ENCODE measurements at regions not wholly inside any gene's neighbourhood (a gene's known extent, or its start where the extent isn't known, plus 50 kb on each side); places are given as distances from the start of the nearest gene placed in this dataset.
A peak's percentile ranks its signal among the peaks of the same experiment; 100 is the strongest.
"Not testable (repeated sequence)": the region's sequence is repeated elsewhere in the genome, so short reads cannot be mapped to it uniquely, and the experiment has no call there.

- DNase-seq = no peak
Measured at GRCh38 chr22:22756109-22756508, 111.7 kb downstream of the GGTLC2 start.

GRCh38 chr22:22756551-22757201, 112.3 kb downstream of the GGTLC2 start:
- peak in 1 of 58 donors; percentile 7 for DNase-seq

GRCh38 chr22:22758101-22758807, 113.8 kb downstream of the GGTLC2 start:
- not testable (repeated sequence) for DNase-seq

DNA sequence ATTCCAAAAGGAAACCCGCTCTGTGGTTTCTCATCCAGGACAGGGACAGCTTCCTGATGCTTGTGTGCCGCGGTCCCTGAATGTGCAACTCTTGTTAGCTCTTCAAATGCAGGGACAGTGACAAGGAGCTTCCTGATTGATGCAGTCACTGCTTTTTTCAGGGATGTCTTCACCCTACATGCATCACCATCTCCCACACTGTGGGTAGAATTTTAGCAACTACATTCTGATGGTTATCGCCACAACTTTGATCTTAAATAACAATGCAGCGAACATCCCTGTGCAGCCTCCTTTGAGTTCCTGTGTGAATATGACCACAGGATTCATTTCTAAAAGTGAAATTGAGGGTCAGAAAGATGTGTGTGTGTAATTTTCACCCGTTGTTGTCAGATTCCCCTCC, 115.0 kb downstream of the GGTLC2 start:
- no peak for DNase-seq

- DNase-seq = no peak
Measured at GRCh38 chr22:22759889-22760546, 115.6 kb downstream of the GGTLC2 start.

DNA sequence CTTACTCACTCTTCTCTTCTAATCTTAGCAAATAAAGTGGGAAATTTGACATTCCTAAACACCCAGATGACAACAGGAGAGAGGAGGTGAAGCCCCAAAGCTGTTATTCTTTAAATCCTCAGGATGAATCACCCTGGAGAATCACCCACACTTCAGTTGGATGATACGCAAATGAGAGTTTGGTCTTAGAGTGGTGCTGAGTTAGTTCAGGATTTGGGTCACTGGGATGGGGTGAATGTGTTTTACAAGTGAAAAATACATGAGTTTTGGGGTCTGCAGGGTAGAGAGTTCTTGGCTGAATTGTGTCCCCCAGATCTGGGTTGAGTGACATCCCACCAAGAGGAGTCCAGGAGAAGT, 117.2 kb downstream of the GGTLC2 start:
- no peak for DNase-seq

- DNase-seq = no peak
Measured at GRCh38 chr22:22761963-22762772, 117.8 kb downstream of the GGTLC2 start.

GRCh38 chr22:22763512-22763911, 119.1 kb downstream of the GGTLC2 start:
- DNase-seq = no peak

DNA sequence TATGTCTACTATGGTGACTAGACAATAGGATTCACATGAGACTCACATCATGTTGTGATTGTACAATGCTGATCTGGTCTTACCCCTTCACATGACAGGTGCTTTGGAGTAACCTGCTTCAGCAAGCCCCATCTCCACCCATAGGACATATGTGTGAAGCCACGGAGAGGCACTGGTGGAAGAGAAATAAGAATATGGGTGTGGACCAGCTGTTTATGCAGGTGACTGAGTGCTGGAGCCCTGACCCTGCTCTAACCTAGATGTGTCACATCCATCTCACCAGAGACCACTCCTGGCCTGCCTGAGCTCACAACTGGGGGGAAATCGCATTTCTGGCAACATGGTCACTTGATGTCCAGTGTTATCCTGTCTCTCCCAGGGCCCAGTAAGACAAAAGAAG, 119.7 kb downstream of the GGTLC2 start:
- DNase-seq = no peak

GRCh38 chr22:22767876-22768602, 119.6 kb upstream of the IGLL5 start:
- DNase-seq = no peak

DNA sequence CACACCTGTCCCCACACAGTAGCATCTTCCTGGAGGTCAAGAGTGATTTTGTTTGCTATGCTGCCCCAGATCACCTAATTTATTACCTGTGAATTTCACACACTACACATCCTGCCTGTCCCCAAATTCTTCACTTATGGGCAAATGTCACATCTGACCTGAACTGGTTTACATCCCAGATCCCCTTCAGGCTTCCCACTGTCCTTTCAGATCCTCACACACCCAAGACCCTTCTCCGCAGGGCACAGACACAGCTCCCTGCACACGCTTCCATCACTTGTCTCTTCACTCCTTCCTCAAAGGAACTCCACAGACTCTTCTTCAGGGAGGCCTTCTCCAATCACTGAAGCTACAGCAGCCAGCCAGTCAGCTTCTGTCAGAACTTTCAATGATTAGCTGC, 118.7 kb upstream of the IGLL5 start:
- no peak for DNase-seq

DNA sequence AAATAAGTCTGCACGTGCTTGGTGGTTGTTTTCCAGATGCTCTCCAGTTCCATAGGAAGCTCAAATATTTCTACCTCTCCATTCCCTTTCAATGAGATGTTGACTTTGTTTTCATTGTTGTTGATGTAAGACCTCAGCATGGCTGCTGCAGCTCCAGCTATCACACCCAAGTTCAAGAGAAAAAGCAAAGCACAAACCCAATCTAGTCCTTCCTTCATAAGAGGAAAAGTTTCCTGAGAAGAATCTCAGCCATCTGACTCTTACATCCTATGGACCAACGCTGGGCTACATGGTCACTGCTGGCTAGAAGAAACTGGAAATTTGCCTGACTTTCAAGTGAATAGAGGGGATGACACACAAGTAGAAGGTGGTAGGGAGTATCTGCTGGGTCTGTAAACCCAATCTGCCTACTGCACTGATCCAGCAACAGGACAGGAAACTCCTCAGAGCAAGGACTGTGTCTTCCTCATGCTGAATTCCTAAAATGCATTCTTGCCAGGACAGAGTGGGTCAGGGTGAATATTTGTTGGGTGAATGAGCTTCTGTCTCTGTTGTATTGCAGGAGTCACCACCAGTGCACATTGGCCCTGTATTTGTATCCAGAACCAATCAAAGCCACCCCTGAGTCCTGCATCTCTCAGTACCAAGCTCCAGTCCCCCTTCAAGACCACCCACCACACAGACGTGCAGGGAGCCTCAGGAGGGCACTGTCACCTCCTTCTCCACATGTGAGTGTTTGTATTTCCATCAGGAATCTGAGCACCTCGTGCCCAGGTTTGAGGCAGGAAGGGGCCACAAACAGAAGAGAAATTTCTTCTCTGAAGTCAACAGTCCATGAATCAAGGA, 118.0 kb upstream of the IGLL5 start:
- no peak for DNase-seq

DNA sequence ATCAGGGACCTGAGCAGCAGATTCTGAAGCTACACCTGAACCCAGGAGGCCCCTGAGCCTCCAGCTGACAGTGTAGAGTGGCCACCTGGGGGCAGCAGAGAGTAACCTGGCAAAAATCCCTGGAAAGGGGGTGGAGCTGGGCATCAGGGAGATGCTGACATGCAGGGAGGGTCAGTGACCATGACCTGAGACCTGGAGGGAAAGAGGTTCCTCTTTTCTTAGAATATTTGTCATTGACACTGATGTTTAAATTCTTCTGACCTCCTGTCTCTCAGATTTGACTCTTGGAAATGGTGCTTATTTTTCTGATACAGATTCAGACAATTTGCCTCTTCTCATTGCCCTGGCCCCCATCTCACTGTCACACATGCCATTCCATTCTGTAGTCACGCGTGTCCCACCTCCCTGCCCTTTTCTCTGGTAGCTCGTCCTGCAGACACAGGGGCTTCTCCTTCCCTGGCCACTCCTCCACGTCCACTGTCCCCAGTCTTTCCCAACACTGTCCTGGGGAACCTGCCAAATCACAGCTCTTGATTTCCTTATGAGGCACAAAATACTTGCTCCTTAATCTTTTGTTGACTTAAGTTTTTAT, 117.2 kb upstream of the IGLL5 start:
- DNase-seq = peak in 4 of 58 donors; percentile 1 to 15 (median 8)

DNA sequence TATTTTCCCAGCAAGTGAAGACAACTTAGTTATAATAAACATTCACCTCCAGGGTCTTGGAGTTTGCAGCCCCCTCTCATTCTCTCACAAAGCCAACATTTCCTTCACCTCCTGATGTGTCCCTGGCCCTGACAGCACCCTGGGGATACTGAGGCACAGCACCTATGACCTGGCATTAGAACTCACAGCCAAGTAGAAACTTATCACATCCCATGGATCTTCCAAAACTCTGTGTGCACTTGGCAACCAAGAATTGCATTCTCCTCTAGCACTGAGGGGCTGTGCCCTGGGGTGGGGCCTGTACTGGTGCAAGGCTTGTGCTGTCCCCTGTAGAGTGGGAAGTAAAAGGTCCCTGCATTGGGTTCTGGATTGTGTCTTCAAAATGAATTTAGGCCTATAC, 116.7 kb upstream of the IGLL5 start:
- DNase-seq = no peak

GRCh38 chr22:22771696-22772377, 115.8 kb upstream of the IGLL5 start:
- DNase-seq = no peak

DNA sequence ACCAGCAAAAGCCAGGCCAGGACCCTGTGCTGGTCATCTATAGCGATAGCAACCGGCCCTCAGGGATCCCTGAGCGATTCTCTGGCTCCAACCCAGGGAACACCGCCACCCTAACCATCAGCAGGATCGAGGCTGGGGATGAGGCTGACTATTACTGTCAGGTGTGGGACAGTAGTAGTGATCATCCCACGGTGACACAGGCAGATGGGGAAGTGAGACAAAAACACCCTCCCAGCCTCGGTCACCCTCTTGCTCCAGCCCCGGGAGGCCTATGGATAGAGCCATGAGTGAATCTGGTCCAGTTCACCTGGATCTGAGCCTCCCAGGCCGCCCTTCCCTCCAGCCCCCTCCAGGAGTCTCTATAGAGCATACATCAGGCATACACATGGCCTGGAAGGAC, 115.2 kb upstream of the IGLL5 start:
- no peak for DNase-seq

DNA sequence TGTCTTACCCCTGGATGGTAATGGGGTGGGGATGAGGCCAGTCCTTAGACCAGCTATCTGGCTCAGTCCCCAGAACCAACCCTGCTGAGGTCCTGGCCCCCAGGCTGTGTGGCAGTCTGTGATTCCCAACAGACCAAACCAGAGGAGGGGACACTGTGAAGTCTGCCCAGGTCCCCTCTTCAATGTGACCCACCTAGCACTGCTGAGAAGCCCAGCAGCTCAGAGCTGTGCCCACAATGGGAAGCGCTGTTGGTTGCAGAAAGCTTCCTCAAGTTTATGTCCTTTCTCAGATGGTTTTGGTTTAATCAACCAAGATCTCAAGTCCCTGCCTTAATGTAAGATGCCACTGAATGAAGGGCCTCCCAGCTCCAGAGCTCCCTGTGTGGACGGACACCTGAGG, 114.7 kb upstream of the IGLL5 start:
- no peak for DNase-seq

DNA sequence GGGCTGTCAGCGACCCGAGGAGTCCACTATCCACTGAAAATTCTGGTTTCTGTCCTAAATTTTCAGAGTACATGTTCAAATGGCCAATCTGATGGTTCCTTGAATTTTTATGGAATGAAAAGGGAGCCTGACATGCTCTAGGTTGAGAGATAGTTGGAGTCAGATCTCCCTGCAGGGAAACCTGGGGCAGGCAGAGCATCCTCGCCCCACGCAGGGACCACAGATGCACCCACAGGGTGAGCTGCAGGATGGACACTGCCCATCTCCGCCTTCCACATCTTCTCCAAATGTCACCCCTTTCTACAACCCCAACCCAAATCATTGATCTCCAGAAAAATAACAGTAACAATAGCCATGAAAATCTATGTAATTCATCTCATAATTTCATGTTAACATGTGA, 114.2 kb upstream of the IGLL5 start:
- DNase-seq = no peak

GRCh38 chr22:22773979-22774604, 113.5 kb upstream of the IGLL5 start:
- DNase-seq = no peak
